Tibial artery (tissue), 4 donors: ENCODE measurements at regions not wholly inside any gene's neighbourhood (a gene's known extent, or its start where the extent isn't known, plus 50 kb on each side); places are given as distances from the start of the nearest gene placed in this dataset.
A peak's percentile ranks its signal among the peaks of the same experiment; 100 is the strongest.

Experiments
- DNase-seq, 2 donors: peaks; one replicate each; pipeline ENCODE4 v3.0.0-alpha.2; 2019
- H3K27ac ChIP-seq, 2 donors: fragments of 200-600 bp; sonication (generic) in 1 of 2; 1 replicate in 1 of 2; 2 replicates in 1 of 2; pipeline ENCODE4 v1.5.1; 2018 to 2019; ENCODE audit warnings: mild to moderate bottlenecking in 1 of 2
- H3K27me3 ChIP-seq, 2 donors: fragments of 200-600 bp; sonication (generic) in 1 of 2; one replicate each; pipeline versions ENCODE4 v1.5.1 to v1.6.0; 2016 to 2019
- H3K36me3 ChIP-seq, 3 donors: fragments of 200-600 bp; sonication (generic) in 2 of 3; one replicate each; pipeline ENCODE4 v1.5.1; 2016 to 2019; ENCODE audit warnings: mild to moderate bottlenecking in 2 of 3
- H3K4me1 ChIP-seq, 4 donors: fragments of 200-600 bp; sonication (generic) in 2 of 4; 1 replicate in 3 of 4; 2 replicates in 1 of 4; pipeline ENCODE4 v1.5.1; 2016 to 2019
- H3K4me3 ChIP-seq, 2 donors: fragments of 200-600 bp; sonication (generic) in 1 of 2; 1 replicate in 1 of 2; 2 replicates in 1 of 2; pipeline ENCODE4 v1.5.1; 2018 to 2019; ENCODE audit warnings: mild to moderate bottlenecking in 2 of 2
- H3K9me3 ChIP-seq, 3 donors: fragments of 200-600 bp; sonication (generic) in 1 of 3; one replicate each; pipeline ENCODE4 v1.5.1; 2016 to 2019
- intact Hi-C: fragments of 100-400 bp; cut with DNase I; formaldehyde crosslinking; loops from one replicate; pipeline ENCODE4 v1.15.0; 2023; ENCODE audit warnings: low total_unique reads
- TF ChIP-seq, protein P1 (sequence below), 2 experiments: fragments of 200-600 bp in 1 of 2; fragments of 450-650 bp in 1 of 2; IDR thresholded peaks; one replicate each; pipeline ENCODE4 v1.5.1; 2017 to 2019; ENCODE audit warnings: antibody characterized with exemption in 2 of 2, mild to moderate bottlenecking in 1 of 2, moderate library complexity in 1 of 2

DNA sequence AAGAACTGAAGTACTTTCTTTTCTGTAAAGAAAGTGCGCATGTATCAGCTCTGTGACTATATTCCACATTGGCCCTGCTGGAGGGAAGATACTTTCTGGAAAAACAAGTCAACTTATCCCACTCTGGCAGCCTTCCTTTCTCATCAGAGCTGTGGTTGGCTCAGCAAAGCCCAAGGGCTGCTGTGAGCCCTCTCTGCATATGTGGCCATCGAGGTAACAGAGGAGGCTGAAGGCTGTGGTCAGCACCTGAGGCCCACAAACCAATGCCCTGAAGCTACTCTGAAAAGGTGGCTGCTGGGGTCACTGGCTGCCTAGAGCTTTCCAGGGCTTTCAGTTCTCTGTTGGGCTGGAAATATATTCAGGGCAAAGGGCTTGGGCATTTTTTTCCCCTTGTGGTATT, 70.8 kb upstream of the IGF1 start:
- intact Hi-C loops: no loop called here
- TF ChIP-seq, protein P1, sequence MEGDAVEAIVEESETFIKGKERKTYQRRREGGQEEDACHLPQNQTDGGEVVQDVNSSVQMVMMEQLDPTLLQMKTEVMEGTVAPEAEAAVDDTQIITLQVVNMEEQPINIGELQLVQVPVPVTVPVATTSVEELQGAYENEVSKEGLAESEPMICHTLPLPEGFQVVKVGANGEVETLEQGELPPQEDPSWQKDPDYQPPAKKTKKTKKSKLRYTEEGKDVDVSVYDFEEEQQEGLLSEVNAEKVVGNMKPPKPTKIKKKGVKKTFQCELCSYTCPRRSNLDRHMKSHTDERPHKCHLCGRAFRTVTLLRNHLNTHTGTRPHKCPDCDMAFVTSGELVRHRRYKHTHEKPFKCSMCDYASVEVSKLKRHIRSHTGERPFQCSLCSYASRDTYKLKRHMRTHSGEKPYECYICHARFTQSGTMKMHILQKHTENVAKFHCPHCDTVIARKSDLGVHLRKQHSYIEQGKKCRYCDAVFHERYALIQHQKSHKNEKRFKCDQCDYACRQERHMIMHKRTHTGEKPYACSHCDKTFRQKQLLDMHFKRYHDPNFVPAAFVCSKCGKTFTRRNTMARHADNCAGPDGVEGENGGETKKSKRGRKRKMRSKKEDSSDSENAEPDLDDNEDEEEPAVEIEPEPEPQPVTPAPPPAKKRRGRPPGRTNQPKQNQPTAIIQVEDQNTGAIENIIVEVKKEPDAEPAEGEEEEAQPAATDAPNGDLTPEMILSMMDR (IDR thresholded peaks at IDR 0.05): no peak
- no peaks in the 10 kb centered on the region for H3K9me3 ChIP-seq

DNA sequence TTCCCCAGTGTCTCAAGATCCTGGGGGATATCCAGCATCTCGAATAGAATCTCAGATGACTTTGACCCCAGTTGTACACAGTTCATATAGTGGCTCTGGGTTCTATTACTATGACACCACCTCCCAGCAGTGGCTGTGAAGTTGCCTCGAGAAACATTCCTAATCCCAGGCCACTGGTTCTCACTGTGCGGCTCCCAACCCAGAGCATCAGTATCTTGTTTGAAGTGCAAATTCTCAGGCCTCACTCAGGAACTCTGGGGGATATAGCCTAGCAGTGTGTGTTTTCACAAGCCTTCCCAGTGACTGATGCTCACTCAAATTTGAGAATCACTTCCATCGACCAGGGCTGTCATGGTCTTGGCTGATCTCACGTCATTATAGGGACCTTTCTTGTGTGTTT, 69.3 kb upstream of the IGF1 start:
- Histone ChIP-seq H3K36me3 (no peaks in the 10 kb centered on the region), H3K27me3 (no peaks in the 10 kb centered on the region)

More for the DNA sequence above, 70.8 kb upstream of the IGF1 start:
- Histone ChIP-seq H3K4me1 (no peaks in the 10 kb centered on the region), H3K27me3 (no peaks in the 10 kb centered on the region), H3K27ac (no peak overlapping the region), H3K4me3 (no peak overlapping the region), H3K36me3 (no peaks in the 10 kb centered on the region)
- no peak for DNase-seq

DNA sequence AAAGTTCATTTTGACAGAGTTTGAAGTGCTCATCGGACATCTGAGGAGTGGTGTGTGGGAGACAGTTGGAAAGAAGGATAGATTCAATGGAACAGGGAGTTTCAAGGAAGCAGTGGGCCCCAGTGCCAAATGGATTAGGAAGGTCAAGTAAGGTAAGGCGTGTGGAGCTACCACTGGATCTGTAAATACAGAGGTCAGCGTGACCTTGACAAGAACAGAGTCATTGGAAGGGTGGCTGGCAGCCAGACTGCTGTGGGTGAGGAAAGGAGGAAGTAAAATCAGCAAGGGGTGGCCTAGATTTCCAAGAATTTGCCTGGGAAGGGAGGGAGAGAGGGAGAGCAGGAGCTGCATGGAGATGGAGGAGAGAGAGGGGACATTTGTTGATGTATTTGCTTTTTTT, 68.2 kb upstream of the IGF1 start:
- TF ChIP-seq, protein P1 (IDR thresholded peaks at IDR 0.05): no peak
- no peak overlapping the region for H3K4me3 ChIP-seq
- peak in 1 of 2 donors; percentile 24 for DNase-seq
- H3K27me3 ChIP-seq: no peaks in the 10 kb centered on the region
- H3K9me3 ChIP-seq: no peaks in the 10 kb centered on the region
- no peaks in the 10 kb centered on the region for H3K4me1 ChIP-seq
- intact Hi-C loops: no loop called here
- H3K27ac ChIP-seq: no peak overlapping the region
- no peaks in the 10 kb centered on the region for H3K36me3 ChIP-seq

More for the DNA sequence above, 69.3 kb upstream of the IGF1 start:
- DNase-seq: no peak
- TF ChIP-seq, protein P1 (IDR thresholded peaks at IDR 0.05): no peak
- intact Hi-C loops: no loop called here
- no peaks in the 10 kb centered on the region for H3K4me1 ChIP-seq
- H3K4me3 ChIP-seq: no peak overlapping the region
- no peaks in the 10 kb centered on the region for H3K9me3 ChIP-seq
- H3K27ac ChIP-seq: no peak overlapping the region

DNA sequence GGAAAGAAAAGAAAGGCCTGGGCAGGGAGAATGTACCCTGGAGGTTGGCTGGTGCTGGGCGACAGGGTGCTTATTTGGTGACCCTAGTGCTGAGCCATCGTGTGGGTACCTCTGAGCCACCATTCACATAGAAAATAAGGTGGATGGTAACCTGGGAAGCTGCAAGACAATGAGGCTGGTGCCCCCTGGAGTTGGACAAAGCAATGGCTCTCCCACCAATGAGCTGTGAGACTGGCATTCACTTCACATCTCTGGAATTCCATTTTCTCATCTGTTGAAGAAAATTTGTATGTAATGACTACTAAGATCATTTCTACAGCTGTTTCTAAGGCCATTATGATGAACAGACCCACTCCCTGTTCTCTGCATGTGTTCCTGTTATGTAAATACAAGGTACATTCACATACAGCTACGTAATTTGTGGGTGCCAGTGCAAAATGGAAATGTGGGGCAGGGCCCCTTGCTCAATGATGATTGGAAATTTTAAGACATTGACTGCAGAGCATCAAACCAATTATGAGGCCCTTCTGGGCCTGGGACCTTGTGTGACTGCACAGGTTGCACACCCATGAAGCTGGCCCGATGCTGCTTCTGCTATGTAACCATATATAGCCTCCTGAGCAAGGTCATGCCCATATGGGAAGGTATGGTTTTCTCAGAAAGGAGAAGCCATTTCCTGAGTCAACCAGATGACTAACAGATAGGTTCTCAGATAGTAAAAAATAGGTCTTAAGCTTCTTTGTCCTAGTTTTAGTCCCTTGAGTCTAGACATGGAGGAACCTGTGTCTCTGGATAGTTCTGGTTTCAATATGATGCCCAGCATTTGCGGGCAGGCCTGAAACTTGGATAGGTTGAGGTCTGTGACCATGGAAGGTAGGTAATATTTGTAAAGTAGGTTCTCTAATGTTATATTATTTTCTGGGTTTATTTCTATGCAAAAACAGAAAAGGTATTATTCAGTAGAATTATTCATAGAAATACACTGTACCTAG, 63.4 kb upstream of the IGF1 start:
- Histone ChIP-seq H3K4me1 (no peaks in the 10 kb centered on the region), H3K27ac (no peak overlapping the region), H3K36me3 (no peaks in the 10 kb centered on the region), H3K9me3 (no peaks in the 10 kb centered on the region), H3K4me3 (no peak overlapping the region), H3K27me3 (no peaks in the 10 kb centered on the region)
- intact Hi-C loops: no loop called here
- TF ChIP-seq, protein P1 (IDR thresholded peaks at IDR 0.05): no peak
- no peak for DNase-seq

DNA sequence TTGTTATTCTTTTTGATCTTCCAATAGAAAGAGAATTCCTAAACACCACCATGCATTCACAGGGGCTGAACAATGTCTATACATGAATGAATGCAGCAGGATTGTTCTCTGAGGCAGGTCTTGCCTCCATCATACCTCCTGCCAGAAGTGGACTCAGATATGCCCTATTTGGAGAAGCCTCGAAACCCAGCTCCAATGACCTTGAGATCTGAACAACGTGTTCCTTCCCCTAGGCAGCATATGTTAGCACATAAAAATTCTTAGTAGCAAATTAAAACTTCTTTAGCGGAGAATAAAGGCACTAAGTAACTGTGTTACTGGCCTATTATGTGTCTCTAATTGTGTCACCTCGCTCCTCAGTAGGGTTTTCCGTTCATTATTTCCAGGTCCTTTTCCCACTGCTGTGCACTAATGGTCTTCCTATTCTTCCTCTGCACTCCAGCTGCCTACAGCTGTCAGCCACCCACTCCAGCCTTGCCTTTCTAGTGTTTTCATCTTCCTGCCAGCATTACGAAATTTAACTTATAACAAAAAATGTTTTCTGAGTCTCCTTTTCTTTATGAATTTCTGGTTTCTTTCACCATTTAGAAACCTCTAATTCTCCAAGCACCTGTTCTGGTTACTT, 62.6 kb upstream of the IGF1 start:
- intact Hi-C loops: no loop called here
- DNase-seq: no peak
- H3K4me3 ChIP-seq: no peak overlapping the region
- TF ChIP-seq, protein P1 (IDR thresholded peaks at IDR 0.05): no peak
- no peaks in the 10 kb centered on the region for H3K36me3 ChIP-seq
- H3K27me3 ChIP-seq: no peaks in the 10 kb centered on the region
- H3K9me3 ChIP-seq: no peaks in the 10 kb centered on the region
- no peak overlapping the region for H3K27ac ChIP-seq
- H3K4me1 ChIP-seq: no peaks in the 10 kb centered on the region
